ENCODE measurements at regions not wholly inside any gene's neighbourhood (a gene's known extent, or its start where the extent isn't known, plus 50 kb on each side); places are given as distances from the start of the nearest gene placed in this dataset.
A peak's percentile ranks its signal among the peaks of the same experiment; 100 is the strongest.

- no peak for TF ChIP-seq CTCF (conservative IDR thresholded peaks at IDR 0.05)
- no peak overlapping the region for H2BK12ac ChIP-seq (ENCODE audit: insufficient read length, low read depth, low read length)
- H3K23me2 ChIP-seq (ENCODE audit: insufficient read length, low read depth, low read length, poor library complexity, severe bottlenecking), result no peaks in the 10 kb centered on the region
- H2BK5ac ChIP-seq (ENCODE audit: insufficient read length, low read length), result no peak overlapping the region
- H3K27me3 ChIP-seq (ENCODE audit: insufficient read depth, low read length), result no peaks in the 10 kb centered on the region
- H4K5ac ChIP-seq (ENCODE audit: insufficient read length, low read depth, low read length), result no peak overlapping the region
- no peak overlapping the region for H3K4ac ChIP-seq (ENCODE audit: low read depth, low read length)
- no peak overlapping the region for H3K4me2 ChIP-seq (ENCODE audit: insufficient read depth, insufficient read length, low read length)
- no peak overlapping the region for H4K8ac ChIP-seq (replicated peaks; ENCODE audit: insufficient read length, low read depth, low read length)
- H3K23ac ChIP-seq (ENCODE audit: insufficient read length, low read depth, low read length), result no peak overlapping the region
- Mint-ChIP-seq H3K4me3 (no peak overlapping the region), H3K27ac (peak overlapping the region in 1 of 3 experiments; percentile 88; a peak in 2 of 7 replicates), H3K4me1 (peaks cover 17 to 18% of the 10 kb centered on the region in 2 experiments), H3K9me3 (no peaks in the 10 kb centered on the region), H3K27me3 (ENCODE audit: low read depth) (no peaks in the 10 kb centered on the region), H3K36me3 (ENCODE audit: insufficient read depth in 1 of 3, low read depth in 3 of 3) (no peaks in the 10 kb centered on the region)
- H2BK120ac ChIP-seq (ENCODE audit: low read depth, low read length, poor library complexity, severe bottlenecking), result no peak overlapping the region
- H3K27ac ChIP-seq (ENCODE audit: insufficient read length, low read depth, low read length), result no peak overlapping the region
- no peaks in the 10 kb centered on the region for H3K79me2 ChIP-seq (ENCODE audit: insufficient read depth, low read length)
- no peak overlapping the region for H3K14ac ChIP-seq (ENCODE audit: insufficient read depth, low read length)
- no peaks in the 10 kb centered on the region for H3K9me3 ChIP-seq (ENCODE audit: control insufficient read depth, low read depth, low read length)
- no peak overlapping the region for H2BK20ac ChIP-seq (ENCODE audit: low read depth, low read length, poor library complexity, severe bottlenecking)
- no peak for DNase-seq
- 0 out of 2 replicates have a peak, but pooled peaks cover 4% of the 10 kb centered on the region for H3K4me1 ChIP-seq (ENCODE audit: insufficient read depth, low read length)
- H3K9ac ChIP-seq (ENCODE audit: extremely low read depth, insufficient read length, low read length), result no peak overlapping the region
- no peak overlapping the region for H2AK5ac ChIP-seq (ENCODE audit: insufficient read length, low read length)
- no peak overlapping the region for H3K18ac ChIP-seq (ENCODE audit: insufficient read length, low read depth, low read length)
- no peak overlapping the region for H3T11ph ChIP-seq (ENCODE audit: low read length)
- H3K56ac ChIP-seq (ENCODE audit: insufficient read length, low read depth, low read length), result no peak overlapping the region
- no peak overlapping the region for H4K91ac ChIP-seq (ENCODE audit: insufficient read length, low read depth, low read length)
- no peaks in the 10 kb centered on the region for H4K20me1 ChIP-seq (ENCODE audit: control insufficient read depth, insufficient read depth, insufficient read length)
- no peaks in the 10 kb centered on the region for H3K79me1 ChIP-seq (ENCODE audit: insufficient read depth, low read depth, low read length, poor library complexity, severe bottlenecking)
- no CpG with 5 or more reads among the region's 1 CpG for WGBS (ENCODE audit: extremely low coverage, insufficient read length, low lambda C conversion rate)
- no peak overlapping the region for H2AFZ ChIP-seq (ENCODE audit: low read length)
- no peak overlapping the region for H2BK15ac ChIP-seq (ENCODE audit: low read depth, low read length)
Measured at GRCh38 chr6:132236281-132236680, 165.0 kb downstream of the MOXD1 start.
